Stimulated activated CD8-positive, alpha-beta memory T cell treated with anti-CD3 and anti-CD28 coated beads, Interleukin-7, amount 100 ng/mL, for 24 hours (primary cell): ENCODE measurements at regions not wholly inside any gene's neighbourhood (a gene's known extent, or its start where the extent isn't known, plus 50 kb on each side); places are given as distances from the start of the nearest gene placed in this dataset.
"Not testable (repeated sequence)": the region's sequence is repeated elsewhere in the genome, so short reads cannot be mapped to it uniquely, and the experiment has no call there.

Experiments used
- DNase-seq: peaks from one replicate; pipeline ENCODE4 v3.0.0-alpha.2; 2020; ENCODE audit warnings: low read depth

- DNase-seq, result no peak
These were observed 606.9 kb upstream of the RBFOX1 start for GRCh38 chr16:6725634-6726331.

GRCh38 chr16:6725206-6725605, 607.4 kb upstream of the RBFOX1 start:
- not testable (repeated sequence) for DNase-seq

- no peak for DNase-seq
These were observed 609.9 kb upstream of the RBFOX1 start for GRCh38 chr16:6722786-6723185.

GRCh38 chr16:6714510-6714909, 618.1 kb upstream of the RBFOX1 start:
- no peak for DNase-seq

GRCh38 chr16:6709736-6710135, 622.9 kb upstream of the RBFOX1 start:
- DNase-seq, result no peak

GRCh38 chr16:6708576-6709215, 623.9 kb upstream of the RBFOX1 start:
- no peak for DNase-seq

- no peak for DNase-seq
These were observed 628.2 kb upstream of the RBFOX1 start for GRCh38 chr16:6704306-6704930.

- DNase-seq, result no peak
These were observed 631.5 kb upstream of the RBFOX1 start for GRCh38 chr16:6701096-6701495.

GRCh38 chr16:6698548-6698947, 634.1 kb upstream of the RBFOX1 start:
- no peak for DNase-seq

GRCh38 chr16:6695666-6696065, 637.0 kb upstream of the RBFOX1 start:
- DNase-seq, result no peak

- DNase-seq, result no peak
These were observed 638.0 kb upstream of the RBFOX1 start for GRCh38 chr16:6694636-6695035.

- not testable (repeated sequence) for DNase-seq
These were observed 639.2 kb upstream of the RBFOX1 start for GRCh38 chr16:6693418-6693817.

GRCh38 chr16:6692874-6693273, 639.8 kb upstream of the RBFOX1 start:
- no peak for DNase-seq

GRCh38 chr16:6690741-6691140, 641.9 kb upstream of the RBFOX1 start:
- DNase-seq, result no peak

- DNase-seq, result no peak
These were observed 643.0 kb upstream of the RBFOX1 start for GRCh38 chr16:6689643-6690042.

GRCh38 chr16:6687593-6687992, 645.1 kb upstream of the RBFOX1 start:
- no peak for DNase-seq

- no peak for DNase-seq
These were observed 648.5 kb upstream of the RBFOX1 start for GRCh38 chr16:6684076-6684673.

GRCh38 chr16:6682142-6682811, 650.4 kb upstream of the RBFOX1 start:
- DNase-seq, result no peak

GRCh38 chr16:6678586-6678985, 654.1 kb upstream of the RBFOX1 start:
- no peak for DNase-seq

- no peak for DNase-seq
These were observed 658.6 kb upstream of the RBFOX1 start for GRCh38 chr16:6674071-6674470.

GRCh38 chr16:6672507-6672906, 660.1 kb upstream of the RBFOX1 start:
- DNase-seq, result no peak

- DNase-seq, result no peak
These were observed 665.3 kb upstream of the RBFOX1 start for GRCh38 chr16:6667393-6667792.
